ENCODE measurements at regions not wholly inside any gene's neighbourhood (a gene's known extent, or its start where the extent isn't known, plus 50 kb on each side); places are given as distances from the start of the nearest gene placed in this dataset.

DNA sequence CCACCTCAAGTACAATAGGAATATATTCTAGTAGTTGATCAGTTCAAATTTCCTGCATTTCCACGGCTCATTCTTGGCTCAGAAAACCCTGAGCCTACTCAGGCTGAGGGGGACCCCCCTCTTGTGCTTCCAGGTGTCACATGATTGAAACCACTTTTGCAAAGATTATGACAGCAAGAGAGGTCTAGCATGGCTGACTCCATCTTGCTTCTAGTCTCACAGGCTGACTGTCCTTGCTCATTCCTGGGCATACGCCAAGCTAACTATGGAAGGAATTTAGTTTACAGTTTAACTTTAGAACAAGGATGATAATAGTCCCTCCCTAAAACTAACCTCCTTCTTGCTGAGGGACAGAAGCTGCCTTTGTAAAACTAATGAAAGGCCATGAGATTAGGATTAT lies 154.1 kb downstream of the SNX18 start:
- TF ChIP-seq, protein P1, sequence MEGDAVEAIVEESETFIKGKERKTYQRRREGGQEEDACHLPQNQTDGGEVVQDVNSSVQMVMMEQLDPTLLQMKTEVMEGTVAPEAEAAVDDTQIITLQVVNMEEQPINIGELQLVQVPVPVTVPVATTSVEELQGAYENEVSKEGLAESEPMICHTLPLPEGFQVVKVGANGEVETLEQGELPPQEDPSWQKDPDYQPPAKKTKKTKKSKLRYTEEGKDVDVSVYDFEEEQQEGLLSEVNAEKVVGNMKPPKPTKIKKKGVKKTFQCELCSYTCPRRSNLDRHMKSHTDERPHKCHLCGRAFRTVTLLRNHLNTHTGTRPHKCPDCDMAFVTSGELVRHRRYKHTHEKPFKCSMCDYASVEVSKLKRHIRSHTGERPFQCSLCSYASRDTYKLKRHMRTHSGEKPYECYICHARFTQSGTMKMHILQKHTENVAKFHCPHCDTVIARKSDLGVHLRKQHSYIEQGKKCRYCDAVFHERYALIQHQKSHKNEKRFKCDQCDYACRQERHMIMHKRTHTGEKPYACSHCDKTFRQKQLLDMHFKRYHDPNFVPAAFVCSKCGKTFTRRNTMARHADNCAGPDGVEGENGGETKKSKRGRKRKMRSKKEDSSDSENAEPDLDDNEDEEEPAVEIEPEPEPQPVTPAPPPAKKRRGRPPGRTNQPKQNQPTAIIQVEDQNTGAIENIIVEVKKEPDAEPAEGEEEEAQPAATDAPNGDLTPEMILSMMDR (IDR thresholded peaks at IDR 0.05), result no peak
- no peak for TF ChIP-seq POLR2A (IDR thresholded peaks at IDR 0.05)
